Prostate gland (tissue), 2 donors: ENCODE measurements at regions not wholly inside any gene's neighbourhood (a gene's known extent, or its start where the extent isn't known, plus 50 kb on each side); places are given as distances from the start of the nearest gene placed in this dataset.

ENCODE experiments used
- DNase-seq: peaks from one replicate; pipeline ENCODE4 v3.0.0-alpha.2; 2019; ENCODE audit warnings: low spot score
- H3K27ac ChIP-seq, 2 donors: fragments of 200-600 bp; sonication (generic); 2 replicates each; pipeline ENCODE4 v1.5.1; 2017 to 2019
- H3K27me3 ChIP-seq: fragments of 200-600 bp; sonication (generic); replicated peaks from 2 replicates; pipeline ENCODE4 v1.5.1; 2019; ENCODE audit not compliant: insufficient read depth
- H3K36me3 ChIP-seq, 2 donors: fragments of 200-600 bp; sonication (generic); 1 replicate in 1 of 2; 2 replicates in 1 of 2; pipeline versions ENCODE4 v1.5.1 to v1.8.1; 2017 to 2019
- H3K4me1 ChIP-seq: fragments of 200-600 bp; sonication (generic); replicated peaks from 2 replicates; pipeline ENCODE4 v1.5.1; 2019
- H3K4me3 ChIP-seq, 2 donors: fragments of 200-600 bp; sonication (generic); 2 replicates each; pipeline ENCODE4 v1.5.1; 2017 to 2019
- H3K9me3 ChIP-seq: fragments of 200-600 bp; sonication (generic); 2 replicates; pipeline ENCODE4 v1.5.1; 2017
- POLR2A ChIP-seq: fragments of 450-650 bp; IDR thresholded peaks from one replicate; pipeline ENCODE4 v1.6.1; 2016; ENCODE audit warnings: antibody characterized with exemption, mild to moderate bottlenecking
- POLR2AphosphoS5 ChIP-seq: sonication (generic); formaldehyde crosslinking; IDR thresholded peaks from one replicate; pipeline ENCODE4 v1.6.1; 2017; ENCODE audit warnings: antibody characterized with exemption
- WGBS: methylation state at CpG from one replicate; pipeline ENCODE4 v1.1.5; 2018; 5-methylcytosine and 5-hydroxymethylcytosine counted together
- intact Hi-C: fragments of 100-400 bp; cut with DNase I; formaldehyde crosslinking; loops from one replicate; pipeline ENCODE4 v1.14.2; 2022
- TF ChIP-seq, protein P1 (sequence below), 4 experiments: fragments of 200-600 bp in 2 of 4; fragments of 450-650 bp in 2 of 4; sonication (generic) in 2 of 4; IDR thresholded peaks; 1 replicate in 3 of 4; 2 replicates in 1 of 4; pipeline ENCODE4 v1.5.1; 2016 to 2019; ENCODE audit warnings: antibody characterized with exemption in 4 of 4, mild to moderate bottlenecking in 2 of 4, moderate library complexity in 2 of 4

DNA sequence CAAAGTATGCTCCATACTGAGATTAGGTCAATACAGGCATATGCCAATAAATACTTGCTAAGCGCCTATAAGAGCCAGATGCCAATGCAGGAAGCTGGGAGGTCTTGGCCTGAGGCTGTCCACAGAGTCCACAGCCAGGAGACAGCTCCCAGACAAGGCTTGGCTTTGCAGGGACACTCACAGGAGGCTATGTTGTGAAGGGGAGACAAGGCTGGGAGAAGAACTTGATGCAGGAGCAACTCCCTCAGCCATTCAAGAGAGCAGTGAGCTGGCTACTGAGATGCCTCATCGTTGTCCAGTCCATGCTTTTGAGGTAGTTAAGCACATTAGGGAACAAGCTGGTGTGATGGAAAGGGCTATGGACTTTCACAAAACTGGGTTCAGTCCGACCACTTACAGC lies 891.5 kb downstream of the TBC1D22A start:
- H3K27me3 ChIP-seq: peaks cover 3% of the 10 kb centered on the region
- H3K4me3 ChIP-seq: no peak overlapping the region
- intact Hi-C loops: no loop called here
- no peaks in the 10 kb centered on the region for H3K9me3 ChIP-seq
- no peaks in the 10 kb centered on the region for H3K4me1 ChIP-seq
- no peaks in the 10 kb centered on the region for H3K36me3 ChIP-seq
- no peak overlapping the region for H3K27ac ChIP-seq
- no peak for TF ChIP-seq POLR2A
- TF ChIP-seq POLR2AphosphoS5: no peak
- TF ChIP-seq, protein P1, sequence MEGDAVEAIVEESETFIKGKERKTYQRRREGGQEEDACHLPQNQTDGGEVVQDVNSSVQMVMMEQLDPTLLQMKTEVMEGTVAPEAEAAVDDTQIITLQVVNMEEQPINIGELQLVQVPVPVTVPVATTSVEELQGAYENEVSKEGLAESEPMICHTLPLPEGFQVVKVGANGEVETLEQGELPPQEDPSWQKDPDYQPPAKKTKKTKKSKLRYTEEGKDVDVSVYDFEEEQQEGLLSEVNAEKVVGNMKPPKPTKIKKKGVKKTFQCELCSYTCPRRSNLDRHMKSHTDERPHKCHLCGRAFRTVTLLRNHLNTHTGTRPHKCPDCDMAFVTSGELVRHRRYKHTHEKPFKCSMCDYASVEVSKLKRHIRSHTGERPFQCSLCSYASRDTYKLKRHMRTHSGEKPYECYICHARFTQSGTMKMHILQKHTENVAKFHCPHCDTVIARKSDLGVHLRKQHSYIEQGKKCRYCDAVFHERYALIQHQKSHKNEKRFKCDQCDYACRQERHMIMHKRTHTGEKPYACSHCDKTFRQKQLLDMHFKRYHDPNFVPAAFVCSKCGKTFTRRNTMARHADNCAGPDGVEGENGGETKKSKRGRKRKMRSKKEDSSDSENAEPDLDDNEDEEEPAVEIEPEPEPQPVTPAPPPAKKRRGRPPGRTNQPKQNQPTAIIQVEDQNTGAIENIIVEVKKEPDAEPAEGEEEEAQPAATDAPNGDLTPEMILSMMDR (IDR thresholded peaks at IDR 0.05): no peak
- 74% methylated on average over 3 of the region's 3 CpGs for WGBS
- no peak for DNase-seq

DNA sequence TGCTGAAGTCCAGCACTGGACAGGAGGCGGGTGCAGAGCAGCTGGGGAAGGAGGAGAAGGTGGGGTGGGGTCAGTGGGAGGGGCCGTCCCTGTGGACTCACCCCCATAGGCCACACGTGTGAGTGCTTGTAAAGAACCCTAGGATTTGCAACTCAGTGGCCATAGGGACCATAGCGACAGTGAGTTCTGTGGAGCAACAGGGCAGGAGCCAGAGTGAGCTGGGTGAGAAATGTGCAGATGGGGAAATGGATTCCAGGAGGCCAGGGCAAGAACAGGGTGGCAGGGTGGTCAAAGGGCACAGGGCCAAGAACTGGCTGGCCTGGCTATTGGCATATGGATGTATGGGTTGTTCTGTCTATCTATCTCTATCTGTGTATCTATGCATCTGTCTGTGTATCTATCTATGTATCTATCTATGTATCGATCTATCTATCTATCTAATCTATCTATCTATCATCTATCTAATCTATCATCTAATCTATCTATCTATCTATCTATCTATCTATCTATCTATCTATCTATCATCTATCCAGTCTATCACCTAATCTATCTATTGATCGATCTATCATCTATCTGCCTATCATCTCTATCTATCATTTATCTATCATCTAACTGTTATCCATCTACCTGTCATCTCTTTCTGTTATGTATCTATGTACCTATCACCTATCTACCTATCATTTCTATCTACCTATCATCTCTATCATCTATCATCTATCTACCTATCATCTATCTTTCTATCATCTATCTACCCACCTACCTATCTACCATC lies 889.0 kb downstream of the TBC1D22A start:
- intact Hi-C loops: no loop called here
- H3K27me3 ChIP-seq: no peaks in the 10 kb centered on the region
- no peak overlapping the region for H3K27ac ChIP-seq
- no peak overlapping the region for H3K4me3 ChIP-seq
- 69% methylated on average over 6 of the region's 6 CpGs for WGBS
- TF ChIP-seq, protein P1 (IDR thresholded peaks at IDR 0.05): no peak
- TF ChIP-seq POLR2AphosphoS5 (no peak), POLR2A (no peak)
- DNase-seq: no peak
- no peaks in the 10 kb centered on the region for H3K36me3 ChIP-seq
- no peaks in the 10 kb centered on the region for H3K9me3 ChIP-seq
- H3K4me1 ChIP-seq: no peaks in the 10 kb centered on the region

DNA sequence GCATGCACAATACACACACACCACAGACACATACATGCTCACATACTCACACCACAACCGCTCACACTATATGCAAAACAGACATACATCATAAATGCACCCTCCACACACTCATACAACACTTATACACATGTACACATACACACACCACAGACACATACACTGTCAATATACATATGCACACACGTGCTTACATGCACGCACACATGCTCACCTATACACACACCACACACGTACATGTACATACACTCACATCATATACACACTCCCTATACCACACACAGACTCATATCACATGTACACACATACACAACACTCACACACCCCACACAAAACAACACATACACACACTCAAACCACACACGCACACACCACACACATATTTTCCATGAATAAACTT lies 885.3 kb downstream of the TBC1D22A start:
- DNase-seq: no peak
- H3K4me1 ChIP-seq: no peaks in the 10 kb centered on the region
- WGBS: 92% methylated on average over 5 of the region's 5 CpGs
- no peak overlapping the region for H3K4me3 ChIP-seq
- TF ChIP-seq POLR2AphosphoS5 (no peak), POLR2A (no peak)
- TF ChIP-seq, protein P1 (IDR thresholded peaks at IDR 0.05): no peak
- intact Hi-C loops: no loop called here
- H3K9me3 ChIP-seq: no peaks in the 10 kb centered on the region
- no peaks in the 10 kb centered on the region for H3K27me3 ChIP-seq
- H3K36me3 ChIP-seq: no peaks in the 10 kb centered on the region
- H3K27ac ChIP-seq: no peak overlapping the region

- intact Hi-C loops: no loop called here
- H3K9me3 ChIP-seq: no peaks in the 10 kb centered on the region
- no peaks in the 10 kb centered on the region for H3K27me3 ChIP-seq
- H3K27ac ChIP-seq: no peak overlapping the region
- TF ChIP-seq POLR2A (no peak), POLR2AphosphoS5 (no peak)
- TF ChIP-seq, protein P1 (IDR thresholded peaks at IDR 0.05): no peak
- H3K4me3 ChIP-seq: no peak overlapping the region
- H3K36me3 ChIP-seq: no peaks in the 10 kb centered on the region
- 81% methylated on average over 3 of the region's 3 CpGs for WGBS
- no peak for DNase-seq
- H3K4me1 ChIP-seq: no peaks in the 10 kb centered on the region
These were observed 884.7 kb downstream of the TBC1D22A start for GRCh38 chr22:47647181-47647580.

DNA sequence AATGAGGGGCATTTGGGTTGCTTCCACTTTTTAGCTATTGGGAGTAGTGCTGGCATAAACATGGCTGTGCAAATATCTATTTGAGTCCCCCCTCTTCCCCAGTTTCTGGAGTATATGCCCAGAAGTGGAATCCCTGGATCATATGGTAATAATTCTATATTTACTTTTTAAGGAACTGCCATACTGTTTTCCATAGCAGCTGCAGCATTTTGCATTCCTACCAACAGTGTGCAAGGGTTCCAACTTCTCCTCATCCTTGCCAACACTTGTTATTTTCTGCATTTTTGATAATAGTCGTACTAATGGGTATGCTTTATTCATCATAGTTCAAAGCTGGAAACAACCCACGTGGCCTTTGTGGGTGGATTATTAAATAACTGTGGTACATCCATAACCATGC lies 883.5 kb downstream of the TBC1D22A start:
- 75% methylated on average over 2 of the region's 2 CpGs for WGBS
- intact Hi-C loops: no loop called here
- Histone ChIP-seq H3K9me3 (no peaks in the 10 kb centered on the region), H3K36me3 (no peaks in the 10 kb centered on the region), H3K27me3 (no peaks in the 10 kb centered on the region), H3K4me1 (no peaks in the 10 kb centered on the region), H3K27ac (no peak overlapping the region), H3K4me3 (no peak overlapping the region)
- DNase-seq: no peak
- TF ChIP-seq, protein P1 (IDR thresholded peaks at IDR 0.05): no peak
- no peak for TF ChIP-seq POLR2A
- TF ChIP-seq POLR2AphosphoS5: no peak
